ENCODE measurements at regions not wholly inside any gene's neighbourhood (a gene's known extent, or its start where the extent isn't known, plus 50 kb on each side); places are given as distances from the start of the nearest gene placed in this dataset.

GRCh38 chr21:18743531-18743930 lies 339.9 kb upstream of the TMPRSS15 start:
- TF ChIP-seq ARNT (IDR thresholded peaks at IDR 0.05) (no peak), FOXM1 (IDR thresholded peaks at IDR 0.05; ENCODE audit: borderline replicate concordance) (no peak), BHLHE40 (IDR thresholded peaks at IDR 0.05; ENCODE audit: borderline replicate concordance) (no peak), ZNF384 (IDR thresholded peaks at IDR 0.05) (no peak), SUZ12 (IDR thresholded peaks at IDR 0.05) (no peak), TARDBP (IDR thresholded peaks at IDR 0.05) (no peak), SP1 (IDR thresholded peaks at IDR 0.05) (no peak)

Data from HEK293T (cell line).